A549 (cell line): ENCODE measurements at regions not wholly inside any gene's neighbourhood (a gene's known extent, or its start where the extent isn't known, plus 50 kb on each side); places are given as distances from the start of the nearest gene placed in this dataset.

ENCODE experiments used
- CTCF ChIP-seq: fragments of >200 bp; sonication (Bioruptor Twin); formaldehyde crosslinking; IDR thresholded peaks from 3 replicates; pipeline ENCODE4 v1.5.1; 2016
- JUN ChIP-seq, 2 experiments: fragments of >200 bp; sonication (Bioruptor Twin); formaldehyde crosslinking; IDR thresholded peaks; 2 replicates in 1 of 2; 3 replicates in 1 of 2; pipeline ENCODE4 v1.6.1; 2016 to 2017
- MYC ChIP-seq: IDR thresholded peaks from 2 replicates; pipeline ENCODE4 v1.6.1; 2012; ENCODE audit warnings: mild to moderate bottlenecking, inconsistent platforms, low read length, improper control_type of control experiment, borderline replicate concordance
- POLR2A ChIP-seq: IDR thresholded peaks from 2 replicates; pipeline ENCODE4 v1.6.1; 2012; ENCODE audit warnings: mild to moderate bottlenecking, low read length
- POLR2AphosphoS2 ChIP-seq: conservative IDR thresholded peaks from 2 replicates; pipeline ENCODE4 v1.6.1; 2012; ENCODE audit warnings: low read length, improper control_type of control experiment, inconsistent platforms
- RAD21 ChIP-seq, 2 experiments: fragments of >200 bp in 1 of 2; sonication (Bioruptor Twin) in 1 of 2; formaldehyde crosslinking in 1 of 2; IDR thresholded peaks in 1 of 2; conservative IDR thresholded peaks in 1 of 2; 2 replicates in 1 of 2; 3 replicates in 1 of 2; pipeline ENCODE4 v1.6.1; 2012 to 2018; ENCODE audit warnings: inconsistent platforms in 1 of 2
- TF ChIP-seq, protein P1 (sequence below): fragments of 200-600 bp; sonication (generic); IDR thresholded peaks from 2 replicates; pipeline ENCODE4 v1.6.1; 2016; ENCODE audit warnings: antibody characterized with exemption, mild to moderate bottlenecking, moderate library complexity

DNA sequence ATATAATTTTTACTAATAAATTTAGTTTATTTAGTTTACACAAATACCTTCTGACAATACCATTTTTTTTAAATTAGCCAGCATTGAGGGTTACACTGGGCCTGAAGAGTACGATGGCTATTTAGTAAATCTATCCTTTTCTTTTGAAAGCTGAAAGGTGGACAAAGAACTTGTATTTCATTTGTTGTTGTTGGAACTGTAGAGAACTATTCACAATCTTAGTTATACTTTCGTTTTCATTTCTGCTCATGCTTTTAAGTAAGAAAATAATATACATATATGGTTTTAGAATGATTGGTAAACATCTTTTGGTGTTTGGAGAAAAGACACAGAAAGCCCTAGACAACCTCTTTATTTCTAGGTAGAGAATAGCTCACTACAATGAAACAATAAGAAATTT, 165.3 kb upstream of the FAM83B start:
- TF ChIP-seq CTCF (no peak), JUN (IDR thresholded peaks at IDR 0.05) (no peak), POLR2AphosphoS2 (no peak), RAD21 (conservative IDR thresholded peaks at IDR 0.05 in 1 of 2, IDR thresholded peaks at IDR 0.05 in 1 of 2) (no peak), POLR2A (no peak), MYC (no peak)
- TF ChIP-seq, protein P1, sequence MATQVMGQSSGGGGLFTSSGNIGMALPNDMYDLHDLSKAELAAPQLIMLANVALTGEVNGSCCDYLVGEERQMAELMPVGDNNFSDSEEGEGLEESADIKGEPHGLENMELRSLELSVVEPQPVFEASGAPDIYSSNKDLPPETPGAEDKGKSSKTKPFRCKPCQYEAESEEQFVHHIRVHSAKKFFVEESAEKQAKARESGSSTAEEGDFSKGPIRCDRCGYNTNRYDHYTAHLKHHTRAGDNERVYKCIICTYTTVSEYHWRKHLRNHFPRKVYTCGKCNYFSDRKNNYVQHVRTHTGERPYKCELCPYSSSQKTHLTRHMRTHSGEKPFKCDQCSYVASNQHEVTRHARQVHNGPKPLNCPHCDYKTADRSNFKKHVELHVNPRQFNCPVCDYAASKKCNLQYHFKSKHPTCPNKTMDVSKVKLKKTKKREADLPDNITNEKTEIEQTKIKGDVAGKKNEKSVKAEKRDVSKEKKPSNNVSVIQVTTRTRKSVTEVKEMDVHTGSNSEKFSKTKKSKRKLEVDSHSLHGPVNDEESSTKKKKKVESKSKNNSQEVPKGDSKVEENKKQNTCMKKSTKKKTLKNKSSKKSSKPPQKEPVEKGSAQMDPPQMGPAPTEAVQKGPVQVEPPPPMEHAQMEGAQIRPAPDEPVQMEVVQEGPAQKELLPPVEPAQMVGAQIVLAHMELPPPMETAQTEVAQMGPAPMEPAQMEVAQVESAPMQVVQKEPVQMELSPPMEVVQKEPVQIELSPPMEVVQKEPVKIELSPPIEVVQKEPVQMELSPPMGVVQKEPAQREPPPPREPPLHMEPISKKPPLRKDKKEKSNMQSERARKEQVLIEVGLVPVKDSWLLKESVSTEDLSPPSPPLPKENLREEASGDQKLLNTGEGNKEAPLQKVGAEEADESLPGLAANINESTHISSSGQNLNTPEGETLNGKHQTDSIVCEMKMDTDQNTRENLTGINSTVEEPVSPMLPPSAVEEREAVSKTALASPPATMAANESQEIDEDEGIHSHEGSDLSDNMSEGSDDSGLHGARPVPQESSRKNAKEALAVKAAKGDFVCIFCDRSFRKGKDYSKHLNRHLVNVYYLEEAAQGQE, result no peak
